ENCODE measurements at regions not wholly inside any gene's neighbourhood (a gene's known extent, or its start where the extent isn't known, plus 50 kb on each side); places are given as distances from the start of the nearest gene placed in this dataset.

GRCh38 chr1:58248072-58248471 lies 298.5 kb downstream of the OMA1 start:
- TF ChIP-seq EGR1 (IDR thresholded peaks at IDR 0.05) (no peak), REST (IDR thresholded peaks at IDR 0.05; ENCODE audit: low read depth) (no peak), YY1 (IDR thresholded peaks at IDR 0.05; ENCODE audit: low read depth) (no peak), MAX (IDR thresholded peaks at IDR 0.05) (no peak), TAF1 (IDR thresholded peaks at IDR 0.05; ENCODE audit: low read depth) (no peak), EP300 (IDR thresholded peaks at IDR 0.05; ENCODE audit: borderline replicate concordance) (no peak), ZBTB7A (IDR thresholded peaks at IDR 0.05; ENCODE audit: low read depth) (no peak), USF1 (IDR thresholded peaks at IDR 0.05) (no peak), TEAD4 (IDR thresholded peaks at IDR 0.05) (no peak)

- TF ChIP-seq REST (IDR thresholded peaks at IDR 0.05; ENCODE audit: low read depth): no peak
- no peak for TF ChIP-seq MAX (IDR thresholded peaks at IDR 0.05)
- TF ChIP-seq RAD21 (IDR thresholded peaks at IDR 0.05; ENCODE audit: low read depth): no peak
- TF ChIP-seq EGR1 (IDR thresholded peaks at IDR 0.05): no peak
- TF ChIP-seq CEBPB (IDR thresholded peaks at IDR 0.05): no peak
- no peak for TF ChIP-seq TEAD4 (IDR thresholded peaks at IDR 0.05)
- no peak for TF ChIP-seq TCF12 (IDR thresholded peaks at IDR 0.05; ENCODE audit: low read depth)
- no peak for TF ChIP-seq EP300 (IDR thresholded peaks at IDR 0.05; ENCODE audit: borderline replicate concordance)
- no peak for TF ChIP-seq YY1 (IDR thresholded peaks at IDR 0.05; ENCODE audit: low read depth)
- TF ChIP-seq NFIC (IDR thresholded peaks at IDR 0.05): no peak
- TF ChIP-seq CREB1 (IDR thresholded peaks at IDR 0.05; ENCODE audit: low read depth): no peak
- no peak for TF ChIP-seq ZBTB7A (IDR thresholded peaks at IDR 0.05; ENCODE audit: low read depth)
- no peak for TF ChIP-seq FOXM1 (IDR thresholded peaks at IDR 0.05; ENCODE audit: borderline replicate concordance, low read depth)
These were observed 300.0 kb downstream of the OMA1 start for GRCh38 chr1:58246549-58246948.

GRCh38 chr1:58244872-58245271 lies 301.7 kb downstream of the OMA1 start:
- TF ChIP-seq YY1 (IDR thresholded peaks at IDR 0.05; ENCODE audit: low read depth) (no peak), TEAD4 (IDR thresholded peaks at IDR 0.05) (no peak), FOXM1 (IDR thresholded peaks at IDR 0.05; ENCODE audit: borderline replicate concordance, low read depth) (no peak), REST (IDR thresholded peaks at IDR 0.05; ENCODE audit: low read depth) (peak; percentile 71), USF1 (IDR thresholded peaks at IDR 0.05) (no peak)

GRCh38 chr1:58238846-58239245 lies 307.7 kb downstream of the OMA1 start:
- TF ChIP-seq CREB1 (IDR thresholded peaks at IDR 0.05; ENCODE audit: low read depth) (no peak), EP300 (IDR thresholded peaks at IDR 0.05; ENCODE audit: borderline replicate concordance) (no peak), TEAD4 (IDR thresholded peaks at IDR 0.05) (no peak), ZBTB7A (IDR thresholded peaks at IDR 0.05; ENCODE audit: low read depth) (no peak), TCF12 (IDR thresholded peaks at IDR 0.05; ENCODE audit: low read depth) (no peak), USF1 (IDR thresholded peaks at IDR 0.05) (no peak), CEBPB (IDR thresholded peaks at IDR 0.05) (no peak), RAD21 (IDR thresholded peaks at IDR 0.05; ENCODE audit: low read depth) (no peak), EGR1 (IDR thresholded peaks at IDR 0.05) (no peak), YY1 (IDR thresholded peaks at IDR 0.05; ENCODE audit: low read depth) (no peak), NFIC (IDR thresholded peaks at IDR 0.05) (no peak), TAF1 (IDR thresholded peaks at IDR 0.05; ENCODE audit: low read depth) (no peak), FOXM1 (IDR thresholded peaks at IDR 0.05; ENCODE audit: borderline replicate concordance, low read depth) (no peak), MAX (IDR thresholded peaks at IDR 0.05) (no peak), REST (IDR thresholded peaks at IDR 0.05; ENCODE audit: low read depth) (no peak)

Data from Ishikawa (cell line).